WI38 (cell line): ENCODE measurements at regions not wholly inside any gene's neighbourhood (a gene's known extent, or its start where the extent isn't known, plus 50 kb on each side); places are given as distances from the start of the nearest gene placed in this dataset.

Experiments used
- H3K4me3 ChIP-seq: 2 replicates; pipeline ENCODE4 v1.5.1; 2011; ENCODE audit warnings: low read depth, mild to moderate bottlenecking, control low read depth, low read length
- CTCF ChIP-seq: IDR thresholded peaks from 2 replicates; pipeline ENCODE4 v1.5.1; 2012; ENCODE audit warnings: low read depth, mild to moderate bottlenecking, control low read depth, low read length

- H3K4me3 ChIP-seq, result no peak overlapping the region
- TF ChIP-seq CTCF, result peak; percentile 92
Measured at GRCh38 chr11:69888483-69889181, 69.4 kb upstream of the FGF3 start.

GRCh38 chr11:69889400-69890318, 70.4 kb upstream of the FGF3 start:
- no peak overlapping the region for H3K4me3 ChIP-seq
- no peak for TF ChIP-seq CTCF

GRCh38 chr11:69890476-69890875, 71.3 kb upstream of the FGF3 start:
- no peak overlapping the region for H3K4me3 ChIP-seq

GRCh38 chr11:69891421-69892236, 72.4 kb upstream of the FGF3 start:
- no peak for TF ChIP-seq CTCF
- no peak overlapping the region for H3K4me3 ChIP-seq

More at GRCh38 chr11:69890476-69890875, 71.3 kb upstream of the FGF3 start:
- TF ChIP-seq CTCF, result no peak

- no peak overlapping the region for H3K4me3 ChIP-seq
- TF ChIP-seq CTCF, result no peak
Measured at GRCh38 chr11:69892237-69892985, 73.2 kb upstream of the FGF3 start.

GRCh38 chr11:69892986-69893555, 73.9 kb upstream of the FGF3 start:
- no peak for TF ChIP-seq CTCF

More at GRCh38 chr11:69892986-69893555, 73.9 kb upstream of the FGF3 start:
- H3K4me3 ChIP-seq, result no peak overlapping the region
